ENCODE measurements at regions not wholly inside any gene's neighbourhood (a gene's known extent, or its start where the extent isn't known, plus 50 kb on each side); places are given as distances from the start of the nearest gene placed in this dataset.

DNA sequence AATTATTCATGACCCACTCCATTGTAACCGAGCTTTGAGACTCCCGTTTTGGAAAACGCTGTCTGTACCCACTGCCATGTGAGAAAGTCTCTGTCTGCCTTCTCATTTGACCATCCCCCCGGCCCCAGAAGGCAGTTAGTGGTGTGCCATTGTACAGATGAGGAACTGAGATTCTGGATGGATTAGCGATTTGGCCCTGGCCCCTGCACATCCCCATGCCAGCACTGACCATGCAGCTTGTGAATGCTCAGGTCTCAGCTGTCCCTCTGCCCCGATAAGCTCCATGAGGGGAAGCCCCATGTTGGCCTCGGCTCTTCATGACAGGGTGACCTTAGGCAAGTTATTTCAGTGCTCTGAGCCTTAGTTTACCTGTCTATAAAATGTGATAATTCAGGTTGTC is 153.0 kb upstream of the SMAD3 start:
- DNase-seq (ENCODE audit: missing footprints) = no peak
- no peak for ATAC-seq
- intact Hi-C loops (cut with DNase I) = no loop called here

DNA sequence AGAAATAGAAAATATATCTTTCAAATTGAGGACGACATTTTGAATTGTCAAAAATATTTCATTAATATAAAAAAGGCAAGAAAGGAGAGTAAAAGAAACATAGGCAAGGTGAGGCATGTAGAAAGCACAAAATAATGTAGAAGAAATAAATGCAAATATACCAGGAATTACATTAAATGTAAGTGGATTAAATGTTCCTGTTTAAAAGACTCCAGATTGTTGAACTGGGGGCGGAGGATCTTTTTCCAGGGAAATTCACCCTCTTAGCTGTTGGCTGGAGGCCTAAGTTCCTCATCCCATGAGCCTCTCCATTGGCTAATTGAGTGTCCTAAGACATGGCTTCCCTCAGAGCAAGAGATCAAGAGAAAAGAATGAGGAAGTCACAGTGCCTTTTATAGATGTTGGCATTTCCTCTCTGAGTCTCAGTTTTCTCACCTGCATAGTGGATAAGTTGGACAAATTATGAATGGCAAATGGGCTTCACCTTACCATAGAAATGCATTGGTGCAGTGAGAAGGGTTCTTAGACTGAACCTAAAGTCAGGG is 147.4 kb upstream of the SMAD3 start:
- DNase-seq (ENCODE audit: missing footprints) (no peak), ATAC-seq (no peak)
- intact Hi-C loops (cut with DNase I) = no loop called here

DNA sequence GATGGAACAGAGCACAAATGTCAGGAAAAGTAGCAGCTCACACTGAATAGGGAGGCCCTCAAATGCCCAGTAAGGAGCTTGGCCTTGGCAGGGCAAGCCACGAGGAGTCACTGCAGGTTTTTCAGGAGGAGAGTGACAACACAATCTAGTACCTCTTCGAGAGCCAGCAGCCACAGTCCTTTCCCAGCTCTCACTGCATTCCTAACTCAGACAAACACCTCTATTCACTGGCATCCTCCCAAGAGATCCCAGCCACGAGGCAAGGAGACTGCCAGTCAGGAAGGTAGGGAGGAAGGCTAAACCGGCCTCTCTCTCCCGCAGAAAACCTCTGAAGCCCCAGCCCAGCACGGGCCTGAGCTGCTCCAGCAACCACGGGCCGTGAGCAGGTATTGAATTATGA is 146.0 kb upstream of the SMAD3 start:
- ATAC-seq (peak; percentile 49), DNase-seq (ENCODE audit: missing footprints) (no peak)
- intact Hi-C loops (cut with DNase I) = no loop called here

DNA sequence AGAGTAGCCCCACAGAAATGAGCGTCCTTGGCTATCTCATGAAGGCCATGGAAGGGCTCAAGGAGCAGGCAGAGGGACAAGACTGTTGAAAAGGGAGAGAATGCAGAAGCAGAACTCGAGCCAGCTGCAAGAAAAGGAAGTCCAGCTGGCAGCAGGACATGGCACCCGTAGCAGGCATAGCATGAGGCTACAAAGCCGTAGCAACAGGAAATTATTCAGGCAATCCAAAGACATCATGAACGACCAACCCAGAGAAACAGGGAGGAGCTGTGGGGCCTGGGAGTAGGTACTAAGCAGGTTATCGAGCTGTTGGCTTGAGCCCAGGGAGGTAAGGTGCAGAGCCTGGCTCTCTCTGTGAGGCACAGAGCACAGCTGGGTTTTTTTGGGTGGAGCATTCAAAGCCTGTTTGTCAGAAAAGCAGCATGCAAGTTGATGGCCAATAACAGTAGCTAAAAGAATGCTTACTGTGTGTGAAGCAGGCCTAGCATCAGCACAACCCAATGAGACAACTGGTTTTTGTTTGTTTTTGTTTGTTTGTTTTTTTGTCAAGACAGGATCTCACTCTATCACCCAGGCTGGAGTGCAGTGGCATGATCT is 144.0 kb upstream of the SMAD3 start:
- DNase-seq (ENCODE audit: missing footprints) = no peak
- peak; percentile 57 for ATAC-seq
- intact Hi-C loops (cut with DNase I) = no loop called here

DNA sequence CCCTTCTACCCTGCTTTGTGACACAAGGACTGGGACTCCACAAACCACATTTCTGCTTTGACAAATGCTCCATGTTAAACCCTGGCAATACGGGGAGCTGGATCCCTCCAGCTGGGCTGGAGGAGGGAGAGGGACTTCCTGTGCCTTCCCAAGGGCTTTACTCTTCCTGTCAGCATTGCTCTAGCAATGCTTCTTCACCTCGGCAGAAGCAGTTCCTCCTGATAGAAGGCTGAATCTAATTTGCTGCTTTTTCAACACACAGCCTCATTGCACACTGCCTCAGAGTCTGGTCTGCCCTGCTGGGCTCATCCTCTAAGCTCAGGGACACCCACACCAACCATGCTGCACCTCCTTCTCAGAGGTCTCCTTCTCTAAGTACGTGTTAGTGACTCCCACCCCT is 142.8 kb upstream of the SMAD3 start:
- ATAC-seq = no peak
- intact Hi-C loops (cut with DNase I) = no loop called here
- DNase-seq (ENCODE audit: missing footprints) = no peak

DNA sequence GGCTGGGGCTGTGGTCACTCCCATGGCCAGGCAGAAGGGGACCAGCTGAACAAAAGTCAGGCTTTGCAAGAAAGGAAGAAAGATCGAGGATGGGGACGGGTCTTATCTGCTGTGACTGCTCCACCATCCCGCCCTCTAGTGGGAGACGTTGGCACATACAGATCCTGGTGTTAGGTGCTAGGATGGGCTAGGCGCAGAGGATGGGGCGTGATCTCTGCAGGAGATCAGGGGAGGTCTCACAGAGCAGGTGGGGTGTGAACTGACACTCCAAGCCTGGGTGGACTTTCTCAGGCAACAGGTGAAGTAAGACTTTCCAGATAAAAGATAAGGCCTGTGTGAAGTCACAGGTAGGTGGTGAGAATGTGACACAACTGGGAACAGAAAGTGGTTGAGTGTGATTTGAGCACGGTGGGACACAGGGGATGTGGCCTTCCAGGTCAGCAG is 141.9 kb upstream of the SMAD3 start:
- DNase-seq (ENCODE audit: missing footprints) (no peak), ATAC-seq (no peak)
- intact Hi-C loops (cut with DNase I) = no loop called here

DNA sequence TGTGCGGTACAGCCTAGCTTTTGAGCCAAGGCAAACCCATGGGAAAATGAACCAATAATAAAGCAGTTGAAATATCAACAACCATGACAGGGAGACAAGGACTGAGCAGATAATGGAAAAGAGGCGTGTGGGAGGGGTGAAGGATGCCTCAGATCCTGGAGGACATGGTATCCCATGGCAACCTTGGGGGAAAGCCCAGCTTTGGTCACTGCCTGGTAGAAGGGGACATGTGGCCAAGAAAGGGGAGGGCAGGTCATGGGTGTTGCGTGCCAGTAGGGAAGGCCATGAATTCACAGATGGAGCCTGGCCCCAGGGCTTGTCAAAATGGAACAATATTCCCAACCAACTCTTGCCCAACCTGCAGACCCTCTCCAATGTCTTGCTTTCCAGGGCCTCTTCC is 140.5 kb upstream of the SMAD3 start:
- no peak for DNase-seq (ENCODE audit: missing footprints)
- intact Hi-C loops (cut with DNase I) = no loop called here
- no peak for ATAC-seq

DNA sequence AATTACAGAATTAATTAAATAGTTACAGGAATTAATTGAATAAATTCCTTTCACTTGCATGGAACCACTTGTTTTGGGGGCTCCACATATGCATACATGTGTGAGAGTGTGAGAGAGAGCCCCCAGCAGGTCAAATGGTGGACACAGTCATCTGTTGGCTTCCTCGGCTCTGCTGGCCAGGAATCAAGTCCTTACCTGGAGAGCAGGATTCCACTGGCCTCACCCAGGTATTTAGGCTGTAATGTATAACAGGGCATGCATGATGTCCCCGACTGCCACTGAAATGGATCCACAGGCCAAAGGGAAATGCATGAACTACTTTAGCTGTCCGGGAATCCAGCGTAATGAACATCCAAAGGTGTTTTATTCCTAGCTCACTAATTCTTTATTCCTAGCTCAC is 139.7 kb upstream of the SMAD3 start:
- intact Hi-C loops (cut with DNase I) = no loop called here
- DNase-seq (ENCODE audit: missing footprints) (no peak), ATAC-seq (no peak)

DNA sequence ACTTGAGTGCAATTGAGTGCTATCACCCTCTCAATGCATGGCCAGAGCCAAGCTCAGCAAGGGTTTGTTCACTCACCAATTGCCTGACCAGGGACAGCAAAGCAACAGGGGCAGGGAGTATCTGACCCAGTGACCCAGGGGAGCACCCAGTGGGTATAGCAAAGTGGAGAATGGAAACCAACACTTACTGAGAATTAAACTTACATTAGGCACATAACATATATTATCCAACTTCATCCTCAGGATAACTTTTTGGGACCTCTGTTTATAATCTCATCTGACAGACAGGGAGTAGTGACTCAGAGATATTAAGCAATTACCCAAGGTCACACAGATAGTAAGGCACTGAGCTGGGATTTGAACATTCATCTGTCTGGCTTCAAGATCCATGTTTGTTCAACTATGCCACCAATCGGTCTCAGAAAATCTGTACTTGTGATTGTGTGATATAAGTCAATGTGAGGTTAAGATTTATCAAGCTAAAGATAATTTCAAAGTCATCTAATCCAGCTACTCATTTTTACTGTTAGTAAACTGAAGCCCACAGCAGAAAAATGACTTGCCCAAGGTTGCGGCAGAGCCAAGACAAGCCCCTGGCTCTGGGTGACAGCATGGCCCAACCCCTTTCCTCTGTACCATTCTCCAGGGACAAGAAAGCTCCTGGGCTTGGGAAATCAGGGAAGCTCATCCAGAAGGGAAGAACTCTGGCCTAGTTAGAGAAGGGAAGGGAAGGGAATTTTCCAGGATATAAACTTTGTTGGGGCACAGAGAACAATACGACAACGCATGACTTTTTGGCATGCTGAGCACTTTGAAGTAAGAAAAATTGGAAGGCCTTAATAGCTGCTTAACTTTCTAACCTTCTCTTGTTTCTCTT is 138.0 kb upstream of the SMAD3 start:
- peak; percentile 76 for ATAC-seq
- intact Hi-C loops (cut with DNase I) = no loop called here
- DNase-seq (ENCODE audit: missing footprints) = no peak

DNA sequence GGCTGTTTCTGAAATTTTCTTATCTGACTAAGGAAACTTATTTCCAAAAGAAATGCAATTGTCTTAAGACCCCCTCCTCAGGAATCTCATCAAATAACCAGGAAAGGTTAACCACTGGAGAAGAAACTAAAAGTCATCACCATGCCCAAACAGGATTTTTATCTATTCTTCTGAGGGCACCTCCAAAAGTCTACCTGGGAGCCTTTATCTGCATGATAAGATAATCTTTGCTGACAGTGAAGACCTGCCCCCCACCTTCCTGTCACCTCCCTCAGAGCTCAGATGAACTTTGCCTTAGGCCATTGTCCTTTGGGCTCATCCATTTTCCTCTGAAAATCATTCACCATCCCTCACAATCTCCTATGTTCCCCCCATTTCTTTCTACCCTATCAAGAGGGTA is 137.3 kb upstream of the SMAD3 start:
- DNase-seq (ENCODE audit: missing footprints) (no peak), ATAC-seq (no peak)
- intact Hi-C loops (cut with DNase I) = no loop called here

DNA sequence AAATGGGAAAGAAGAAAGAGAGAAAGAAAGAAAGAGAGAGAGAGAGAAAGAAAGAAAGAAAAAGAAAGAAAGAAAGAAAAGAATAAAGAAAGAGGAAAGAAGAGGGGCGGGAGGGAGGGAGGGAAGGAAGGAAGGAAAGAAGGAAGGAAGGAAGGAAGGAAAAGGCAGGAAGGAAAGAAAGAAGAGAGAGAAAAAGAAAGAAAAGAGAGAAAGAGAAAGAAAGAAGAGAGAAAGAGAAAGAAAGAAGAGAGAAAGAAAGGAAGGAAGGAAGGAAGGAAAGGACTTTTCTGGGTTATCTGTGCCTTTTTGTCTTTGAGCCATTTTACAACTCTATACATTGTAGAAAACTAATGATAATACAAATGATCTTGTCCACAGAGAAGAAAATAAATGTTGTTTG is 136.6 kb upstream of the SMAD3 start:
- DNase-seq (ENCODE audit: missing footprints) (no peak), ATAC-seq (no peak)
- intact Hi-C loops (cut with DNase I) = no loop called here

DNA sequence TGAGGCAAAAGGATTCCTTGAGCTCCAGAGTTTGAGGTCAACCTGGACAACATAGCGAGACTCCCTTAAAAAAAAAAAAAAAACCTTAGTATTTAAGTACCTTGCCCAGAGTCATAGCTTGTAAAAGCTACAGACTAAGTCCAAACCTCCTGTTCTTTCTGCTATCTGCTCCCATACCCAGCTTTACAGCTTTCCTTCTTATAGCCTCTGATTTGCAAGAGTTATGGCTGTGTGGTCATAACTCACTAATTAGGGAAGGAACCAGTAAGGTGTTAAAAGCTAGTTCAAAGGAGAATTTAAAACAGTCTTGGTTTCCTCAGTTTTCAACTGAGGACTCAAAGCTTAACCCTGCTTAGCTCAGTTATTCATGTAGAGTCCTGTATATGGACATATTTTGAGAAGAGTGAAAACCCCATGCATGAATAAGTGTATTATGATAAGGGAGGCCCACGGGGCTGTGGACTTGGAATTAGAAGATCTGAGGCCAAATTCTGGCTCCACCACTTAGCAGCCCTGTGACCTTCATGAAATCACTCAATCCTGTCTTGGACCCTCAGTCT is 135.5 kb upstream of the SMAD3 start:
- intact Hi-C loops (cut with DNase I) = no loop called here
- ATAC-seq = no peak
- DNase-seq (ENCODE audit: missing footprints) = no peak

DNA sequence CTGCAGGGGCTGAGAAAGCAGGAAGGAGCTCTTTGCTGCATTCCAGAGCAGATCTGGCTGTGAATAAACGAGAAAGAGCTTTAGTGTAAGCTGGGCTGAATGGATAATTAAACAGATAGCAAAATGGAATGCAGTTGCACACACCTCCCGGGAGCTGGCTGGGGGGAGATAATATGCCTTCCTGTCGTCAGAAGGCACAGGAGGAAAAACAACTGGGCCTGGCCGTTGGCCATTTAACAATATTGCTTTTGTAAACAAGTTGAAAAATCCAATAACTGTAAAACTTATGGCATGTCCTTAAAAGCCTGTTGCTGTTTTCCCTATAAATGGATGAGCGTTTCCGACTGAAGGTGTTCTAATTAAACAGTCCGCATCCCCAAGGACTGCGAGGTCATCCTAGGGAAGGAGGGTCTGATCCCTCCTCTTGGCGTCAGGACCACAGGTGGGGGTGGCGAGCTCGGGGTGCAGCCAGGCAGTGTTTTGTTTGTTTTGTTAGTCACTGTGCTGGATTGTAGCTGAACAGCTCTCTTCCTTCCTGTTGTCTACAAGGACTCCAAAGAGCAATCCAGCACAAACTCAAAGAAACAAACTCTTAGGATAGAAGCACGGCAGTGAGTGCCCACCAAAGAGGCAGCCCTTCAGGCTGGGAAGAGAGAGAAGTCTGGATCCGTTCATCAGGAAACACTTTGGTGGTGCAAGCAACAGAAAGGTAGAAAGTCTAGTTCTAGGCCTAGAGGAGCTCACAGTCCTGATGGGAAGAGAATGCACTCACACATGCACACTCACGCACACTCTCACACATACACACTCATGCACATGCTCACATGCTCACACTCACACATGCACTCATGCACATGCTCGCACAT is 133.4 kb upstream of the SMAD3 start:
- DNase-seq (ENCODE audit: missing footprints) (no peak), ATAC-seq (no peak)
- intact Hi-C loops (cut with DNase I) = no loop called here

DNA sequence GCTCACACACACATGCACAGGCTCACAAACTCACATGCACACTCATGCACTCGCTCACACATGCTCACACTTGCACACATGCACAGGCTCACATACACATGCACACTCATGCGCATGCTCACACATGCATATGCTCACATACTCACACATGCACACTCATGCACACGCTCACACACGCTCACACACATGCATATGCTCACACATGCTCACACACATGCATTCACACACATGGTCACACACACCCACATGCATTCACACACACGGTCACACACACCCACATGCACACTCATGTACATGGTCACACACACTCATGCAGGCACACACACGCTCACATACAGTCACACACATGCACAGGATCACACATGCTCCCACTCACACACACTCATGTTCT is 132.8 kb upstream of the SMAD3 start:
- intact Hi-C loops (cut with DNase I) = no loop called here
- no peak for DNase-seq (ENCODE audit: missing footprints)
- no peak for ATAC-seq

DNA sequence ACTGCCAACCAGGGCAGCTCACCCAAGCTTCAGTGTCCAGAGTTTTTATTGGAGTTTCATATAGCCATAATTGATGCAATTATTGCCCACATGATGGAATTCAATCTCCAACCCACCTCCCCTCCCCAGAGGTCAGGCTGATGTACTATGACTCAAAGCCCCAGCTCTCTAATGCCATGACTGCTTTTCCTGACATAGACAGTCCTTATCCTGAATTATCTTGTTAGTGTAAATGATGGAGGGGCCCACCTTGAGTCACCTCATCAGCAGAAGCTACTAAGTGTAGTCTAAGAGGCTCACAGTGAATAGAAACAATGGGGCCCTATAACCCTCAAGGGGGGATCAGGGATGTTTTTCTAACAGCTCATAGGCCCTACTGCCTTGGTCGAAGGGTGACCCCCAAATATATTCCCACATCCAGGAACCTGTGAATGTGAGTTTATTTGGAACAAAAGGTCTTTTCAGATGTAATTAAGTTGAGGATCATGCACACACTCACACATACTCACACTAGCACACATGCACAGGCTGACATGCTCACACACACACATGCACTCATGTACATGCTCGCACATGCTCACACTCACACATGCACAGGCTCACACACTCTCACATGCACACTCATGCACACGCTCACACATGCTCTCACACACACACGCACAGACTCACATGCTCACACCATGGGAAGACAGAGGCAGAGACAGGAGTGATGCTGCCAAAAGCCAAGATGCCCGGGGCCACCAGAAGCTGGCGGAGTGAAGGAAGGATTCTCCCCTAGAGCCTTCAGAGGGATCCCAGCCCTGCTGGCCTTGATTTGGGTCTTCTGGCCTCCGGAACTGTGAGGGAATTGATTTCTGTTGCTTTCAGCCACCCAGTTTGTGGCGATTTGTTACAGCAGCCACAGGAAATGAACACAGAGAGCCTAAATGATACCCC is 131.2 kb upstream of the SMAD3 start:
- DNase-seq (ENCODE audit: missing footprints) = no peak
- intact Hi-C loops (cut with DNase I) = no loop called here
- ATAC-seq = no peak

DNA sequence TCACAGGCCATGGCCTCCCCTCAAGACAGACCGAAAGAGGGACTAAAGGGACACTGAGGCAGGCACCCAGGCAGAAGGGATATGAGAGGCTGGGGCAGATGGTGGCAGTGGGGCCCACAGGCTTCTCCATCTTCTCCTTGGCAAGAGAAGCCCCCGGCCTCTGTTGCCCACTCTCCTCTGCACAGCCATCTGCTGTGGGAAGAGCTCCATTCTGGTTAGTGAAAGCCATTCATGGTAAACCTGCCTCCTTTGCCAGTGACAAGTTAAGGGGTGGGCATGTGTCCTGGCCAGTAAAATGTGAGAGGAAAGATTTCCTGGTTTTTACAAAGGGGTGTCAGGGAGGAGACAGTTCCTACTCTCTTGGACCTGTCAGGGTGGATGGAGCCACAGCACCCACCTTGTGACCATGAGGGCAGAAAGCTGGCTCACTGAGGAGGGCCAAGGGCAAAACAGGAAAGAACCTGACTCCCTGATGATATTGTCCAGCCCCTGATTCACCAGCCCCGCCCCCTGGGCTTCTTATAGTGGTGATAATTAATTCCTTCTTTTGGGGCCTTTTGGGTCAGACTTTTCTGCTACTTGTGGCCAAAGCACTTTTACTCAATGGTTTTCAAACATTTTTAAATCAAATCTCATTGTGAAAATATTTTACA is 130.4 kb upstream of the SMAD3 start:
- ATAC-seq (no peak), DNase-seq (ENCODE audit: missing footprints) (no peak)
- intact Hi-C loops (cut with DNase I) = no loop called here

DNA sequence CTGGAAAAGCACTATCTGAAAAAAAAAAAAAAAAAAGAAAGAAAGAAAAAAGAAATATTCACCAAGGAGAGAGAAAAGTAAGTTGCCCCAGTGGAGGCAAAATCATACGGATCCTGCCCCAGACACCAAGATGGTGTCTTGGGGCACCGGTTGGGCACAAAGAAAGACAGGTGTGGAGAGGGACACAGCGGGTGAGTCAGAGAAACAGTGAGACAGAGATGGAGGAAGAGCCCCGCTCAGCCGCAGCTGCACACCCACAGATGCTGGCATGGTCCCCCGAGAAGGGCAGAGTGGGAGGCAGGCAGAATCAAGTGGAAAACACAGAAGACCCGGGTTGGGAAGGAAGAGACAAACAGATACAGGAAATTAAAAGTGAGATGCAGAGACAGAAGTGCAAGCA is 129.7 kb upstream of the SMAD3 start:
- DNase-seq (ENCODE audit: missing footprints) (no peak), ATAC-seq (no peak)
- intact Hi-C loops (cut with DNase I) = no loop called here
